ENCODE measurements at regions not wholly inside any gene's neighbourhood (a gene's known extent, or its start where the extent isn't known, plus 50 kb on each side); places are given as distances from the start of the nearest gene placed in this dataset.
"Not testable (repeated sequence)": the region's sequence is repeated elsewhere in the genome, so short reads cannot be mapped to it uniquely, and the experiment has no call there.

GRCh38 chr12:25416516-25416915 is 136.6 kb downstream of the LMNTD1 start:
- no peaks in the 10 kb centered on the region for H3K27me3 ChIP-seq (ENCODE audit: insufficient read depth, insufficient read length)
- no peak overlapping the region for H3K4me3 ChIP-seq (ENCODE audit: insufficient read length, low read depth)
- TF ChIP-seq YY1 (IDR thresholded peaks at IDR 0.05; ENCODE audit: insufficient read depth, insufficient read length) (no peak), ZNF274 (IDR thresholded peaks at IDR 0.05; ENCODE audit: low read depth, low read length) (no peak), SUZ12 (IDR thresholded peaks at IDR 0.05; ENCODE audit: extremely low read depth, insufficient read depth, insufficient read length) (no peak)
- no peak overlapping the region for H3K9ac ChIP-seq (ENCODE audit: insufficient read length, low read depth)
- no peak for DNase-seq (ENCODE audit: low read depth, low spot score)
- no peaks in the 10 kb centered on the region for H3K9me3 ChIP-seq (ENCODE audit: insufficient read depth, low read length)
- no peaks in the 10 kb centered on the region for H3K36me3 ChIP-seq (ENCODE audit: insufficient read depth, insufficient read length, low read length)
- H3K4me1 ChIP-seq (ENCODE audit: insufficient read depth, insufficient read length), result no peaks in the 10 kb centered on the region

- no peak for TF ChIP-seq YY1 (IDR thresholded peaks at IDR 0.05; ENCODE audit: insufficient read depth, insufficient read length)
- TF ChIP-seq ZNF274 (IDR thresholded peaks at IDR 0.05; ENCODE audit: low read depth, low read length), result no peak
- TF ChIP-seq SUZ12 (IDR thresholded peaks at IDR 0.05; ENCODE audit: extremely low read depth, insufficient read depth, insufficient read length), result no peak
- no peak for DNase-seq (ENCODE audit: low read depth, low spot score)
- no peaks in the 10 kb centered on the region for H3K9me3 ChIP-seq (ENCODE audit: insufficient read depth, low read length)
- no peak overlapping the region for H3K9ac ChIP-seq (ENCODE audit: insufficient read length, low read depth)
- H3K4me1 ChIP-seq (ENCODE audit: insufficient read depth, insufficient read length), result no peaks in the 10 kb centered on the region
- H3K36me3 ChIP-seq (ENCODE audit: insufficient read depth, insufficient read length, low read length), result no peaks in the 10 kb centered on the region
- no peak overlapping the region for H3K4me3 ChIP-seq (ENCODE audit: insufficient read length, low read depth)
- H3K27me3 ChIP-seq (ENCODE audit: insufficient read depth, insufficient read length), result no peaks in the 10 kb centered on the region
Observed at GRCh38 chr12:25415004-25415403, 138.1 kb downstream of the LMNTD1 start.

DNA sequence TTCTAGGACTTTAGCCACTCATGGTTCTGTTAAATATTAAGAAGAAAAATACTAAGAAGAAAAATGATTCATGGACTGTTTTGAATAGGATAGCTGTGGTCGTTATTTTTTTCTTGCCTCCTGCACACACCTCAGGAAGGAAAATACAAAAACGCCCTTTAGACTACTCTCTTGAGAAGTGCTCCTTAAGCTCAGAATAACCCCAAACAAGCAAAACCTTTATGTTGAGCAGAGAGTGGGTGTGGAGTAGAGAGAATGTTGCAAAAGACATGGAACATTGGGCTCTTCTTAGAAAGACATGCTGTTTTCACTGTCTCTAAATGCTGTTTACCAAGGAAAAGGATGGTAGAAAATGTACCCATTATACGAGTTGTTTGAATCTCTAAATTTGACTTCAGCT is 140.3 kb downstream of the LMNTD1 start:
- no peak overlapping the region for H3K4me3 ChIP-seq (ENCODE audit: insufficient read length, low read depth)
- no peaks in the 10 kb centered on the region for H3K9me3 ChIP-seq (ENCODE audit: insufficient read depth, low read length)
- H3K36me3 ChIP-seq (ENCODE audit: insufficient read depth, insufficient read length, low read length), result no peaks in the 10 kb centered on the region
- H3K27me3 ChIP-seq (ENCODE audit: insufficient read depth, insufficient read length), result no peaks in the 10 kb centered on the region
- no peak for DNase-seq (ENCODE audit: low read depth, low spot score)
- no peak overlapping the region for H3K9ac ChIP-seq (ENCODE audit: insufficient read length, low read depth)
- no peaks in the 10 kb centered on the region for H3K4me1 ChIP-seq (ENCODE audit: insufficient read depth, insufficient read length)
- TF ChIP-seq ZNF274 (IDR thresholded peaks at IDR 0.05; ENCODE audit: low read depth, low read length) (no peak), YY1 (IDR thresholded peaks at IDR 0.05; ENCODE audit: insufficient read depth, insufficient read length) (no peak), SUZ12 (IDR thresholded peaks at IDR 0.05; ENCODE audit: extremely low read depth, insufficient read depth, insufficient read length) (no peak)

DNA sequence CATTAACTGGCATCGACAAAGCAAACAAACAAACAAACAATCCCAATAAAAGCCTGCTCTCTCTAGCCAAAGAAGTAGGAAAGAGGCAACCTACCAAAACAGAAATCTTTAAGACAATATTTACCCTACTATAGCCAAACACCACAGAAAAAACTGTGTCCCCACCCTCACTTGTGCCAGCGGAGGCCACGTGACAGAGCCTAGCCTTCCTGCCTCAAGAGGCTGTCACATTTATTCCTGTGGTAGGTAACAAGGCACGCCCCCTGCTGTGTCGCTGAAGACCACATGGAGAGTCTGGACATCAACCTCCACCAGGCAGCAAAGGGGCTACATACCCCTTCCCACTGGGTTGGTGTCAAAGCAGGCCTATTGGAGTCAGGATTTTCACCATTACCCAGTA is 148.1 kb downstream of the LMNTD1 start:
- Histone ChIP-seq H3K4me3 (ENCODE audit: insufficient read length, low read depth) (no peak overlapping the region), H3K27me3 (ENCODE audit: insufficient read depth, insufficient read length) (no peaks in the 10 kb centered on the region), H3K36me3 (ENCODE audit: insufficient read depth, insufficient read length, low read length) (no peaks in the 10 kb centered on the region), H3K9ac (ENCODE audit: insufficient read length, low read depth) (no peak overlapping the region), H3K4me1 (ENCODE audit: insufficient read depth, insufficient read length) (no peaks in the 10 kb centered on the region), H3K9me3 (ENCODE audit: insufficient read depth, low read length) (peaks cover 15% of the 10 kb centered on the region; the same call in 1 of the 2 replicates)
- DNase-seq (ENCODE audit: low read depth, low spot score), result no peak
- TF ChIP-seq SUZ12 (IDR thresholded peaks at IDR 0.05; ENCODE audit: extremely low read depth, insufficient read depth, insufficient read length) (no peak), YY1 (IDR thresholded peaks at IDR 0.05; ENCODE audit: insufficient read depth, insufficient read length) (no peak), ZNF274 (IDR thresholded peaks at IDR 0.05; ENCODE audit: low read depth, low read length) (no peak)

DNA sequence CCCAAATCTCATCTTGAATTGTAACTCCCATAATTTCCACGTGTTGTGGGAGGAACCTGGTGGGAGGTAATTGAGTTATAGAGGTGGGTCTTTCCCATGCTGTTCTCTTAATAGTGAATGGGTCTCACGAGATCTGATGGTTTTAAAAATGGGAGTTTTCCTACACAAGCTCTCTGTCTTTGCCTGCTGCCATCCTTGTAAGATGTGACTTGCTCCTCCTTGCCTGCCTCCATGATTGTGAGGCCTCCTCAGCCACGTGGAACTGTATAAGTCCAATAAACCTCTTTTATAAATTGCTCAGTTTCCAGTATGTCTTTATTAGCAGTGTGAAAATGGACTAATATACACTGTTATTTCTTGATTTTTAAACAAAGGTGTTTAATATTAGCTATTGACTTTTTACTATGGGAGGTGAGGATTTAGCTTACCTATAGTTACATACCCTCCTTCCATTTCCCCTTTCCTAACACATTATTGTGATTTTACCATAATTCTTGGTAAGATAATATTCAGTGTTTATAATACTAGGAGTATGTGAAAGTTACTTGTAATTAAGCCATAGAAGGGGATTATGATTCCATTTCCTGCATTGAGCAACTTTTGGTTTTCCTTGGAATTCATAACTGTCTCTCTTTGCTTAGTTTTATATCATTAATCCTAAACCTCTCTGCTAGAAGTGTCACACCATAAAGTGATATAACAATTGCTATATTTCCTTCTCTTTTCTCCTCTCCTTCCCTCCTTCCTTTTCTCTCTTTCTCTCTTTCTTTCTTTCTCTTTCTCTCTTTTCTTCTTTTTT is 151.0 kb upstream of the KRAS start:
- H3K4me1 ChIP-seq (ENCODE audit: insufficient read depth, insufficient read length), result no peaks in the 10 kb centered on the region
- no peak overlapping the region for H3K9ac ChIP-seq (ENCODE audit: insufficient read length, low read depth)
- no peak overlapping the region for H3K4me3 ChIP-seq (ENCODE audit: insufficient read length, low read depth)
- no peaks in the 10 kb centered on the region for H3K36me3 ChIP-seq (ENCODE audit: insufficient read depth, insufficient read length, low read length)
- H3K27me3 ChIP-seq (ENCODE audit: insufficient read depth, insufficient read length), result no peaks in the 10 kb centered on the region
- TF ChIP-seq SUZ12 (IDR thresholded peaks at IDR 0.05; ENCODE audit: extremely low read depth, insufficient read depth, insufficient read length) (no peak), YY1 (IDR thresholded peaks at IDR 0.05; ENCODE audit: insufficient read depth, insufficient read length) (no peak), ZNF274 (IDR thresholded peaks at IDR 0.05; ENCODE audit: low read depth, low read length) (no peak)
- H3K9me3 ChIP-seq (ENCODE audit: insufficient read depth, low read length), result peaks cover 15% of the 10 kb centered on the region
- no peak for DNase-seq (ENCODE audit: low read depth, low spot score)

GRCh38 chr12:25397001-25397400 is 146.3 kb upstream of the KRAS start:
- Histone ChIP-seq H3K9ac (ENCODE audit: insufficient read length, low read depth) (no peak overlapping the region), H3K4me3 (ENCODE audit: insufficient read length, low read depth) (no peak overlapping the region), H3K27me3 (ENCODE audit: insufficient read depth, insufficient read length) (no peaks in the 10 kb centered on the region), H3K36me3 (ENCODE audit: insufficient read depth, insufficient read length, low read length) (no peaks in the 10 kb centered on the region), H3K9me3 (ENCODE audit: insufficient read depth, low read length) (peaks cover 15% of the 10 kb centered on the region), H3K4me1 (ENCODE audit: insufficient read depth, insufficient read length) (no peaks in the 10 kb centered on the region)
- DNase-seq (ENCODE audit: low read depth, low spot score), result no peak
- TF ChIP-seq ZNF274 (IDR thresholded peaks at IDR 0.05; ENCODE audit: low read depth, low read length) (no peak), SUZ12 (IDR thresholded peaks at IDR 0.05; ENCODE audit: extremely low read depth, insufficient read depth, insufficient read length) (no peak), YY1 (IDR thresholded peaks at IDR 0.05; ENCODE audit: insufficient read depth, insufficient read length) (no peak)

GRCh38 chr12:25395227-25395626 is 144.5 kb upstream of the KRAS start:
- Histone ChIP-seq H3K9ac (ENCODE audit: insufficient read length, low read depth) (no peak overlapping the region), H3K9me3 (ENCODE audit: insufficient read depth, low read length) (no peaks in the 10 kb centered on the region; the same call in none of the 2 replicates), H3K27me3 (ENCODE audit: insufficient read depth, insufficient read length) (no peaks in the 10 kb centered on the region), H3K4me3 (ENCODE audit: insufficient read length, low read depth) (no peak overlapping the region), H3K4me1 (ENCODE audit: insufficient read depth, insufficient read length) (no peaks in the 10 kb centered on the region), H3K36me3 (ENCODE audit: insufficient read depth, insufficient read length, low read length) (no peaks in the 10 kb centered on the region)
- no peak for DNase-seq (ENCODE audit: low read depth, low spot score)
- TF ChIP-seq SUZ12 (IDR thresholded peaks at IDR 0.05; ENCODE audit: extremely low read depth, insufficient read depth, insufficient read length) (no peak), YY1 (IDR thresholded peaks at IDR 0.05; ENCODE audit: insufficient read depth, insufficient read length) (no peak), ZNF274 (IDR thresholded peaks at IDR 0.05; ENCODE audit: low read depth, low read length) (no peak)

DNA sequence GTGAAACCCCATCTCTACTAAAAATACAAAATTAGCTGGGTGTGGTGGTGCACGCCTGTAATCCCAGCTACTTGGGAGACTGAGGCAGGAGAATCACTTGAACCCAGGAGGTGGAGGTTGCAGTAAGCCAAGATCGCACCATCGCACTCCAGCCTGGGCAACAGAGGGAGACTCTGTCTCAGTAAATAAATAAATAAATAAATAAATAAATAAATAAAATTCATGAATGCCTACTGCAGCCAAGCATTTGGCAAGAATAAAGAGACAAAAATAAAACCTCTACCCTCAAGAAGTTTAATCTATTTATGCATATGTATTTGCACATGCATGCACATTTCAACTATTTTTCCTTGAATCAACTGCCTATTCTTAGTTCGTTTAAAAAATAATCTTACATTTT is 144.0 kb upstream of the KRAS start:
- H3K4me3 ChIP-seq (ENCODE audit: insufficient read length, low read depth); H3K4me1 ChIP-seq (ENCODE audit: insufficient read depth, insufficient read length); DNase-seq (ENCODE audit: low read depth, low spot score); H3K9me3 ChIP-seq (ENCODE audit: insufficient read depth, low read length); H3K27me3 ChIP-seq (ENCODE audit: insufficient read depth, insufficient read length); H3K36me3 ChIP-seq (ENCODE audit: insufficient read depth, insufficient read length, low read length); H3K9ac ChIP-seq (ENCODE audit: insufficient read length, low read depth): not testable (repeated sequence)

All from NT2/D1 (cell line).